Loucy (cell line): ENCODE measurements at regions not wholly inside any gene's neighbourhood (a gene's known extent, or its start where the extent isn't known, plus 50 kb on each side); places are given as distances from the start of the nearest gene placed in this dataset.

Experiments
- H2AFZ ChIP-seq: fragments of 200-600 bp; sonication (generic); 2 replicates; pipeline ENCODE4 v1.6.0; 2016; ENCODE audit warnings: antibody characterized with exemption, mild to moderate bottlenecking, low read length, moderate library complexity
- H3F3A ChIP-seq: fragments of 200-600 bp; 2 replicates; pipeline ENCODE4 v1.6.0; 2016; ENCODE audit warnings: antibody characterized with exemption, low read depth, mild to moderate bottlenecking
- H3K27me3 ChIP-seq: fragments of 200-600 bp; sonication (generic); 2 replicates; pipeline ENCODE4 v1.6.1; 2014; ENCODE audit warnings: low read length, mild to moderate bottlenecking; ENCODE audit not compliant: insufficient read depth, poor library complexity, severe bottlenecking
- H3K36me3 ChIP-seq: fragments of 200-600 bp; sonication (generic); 2 replicates; pipeline ENCODE4 v1.6.1; 2016; ENCODE audit warnings: low read length; ENCODE audit not compliant: insufficient read depth
- H3K4me1 ChIP-seq: fragments of 200-600 bp; sonication (generic); 2 replicates; pipeline ENCODE4 v1.5.1; 2014; ENCODE audit warnings: low read length, mild to moderate bottlenecking; ENCODE audit not compliant: insufficient read depth, poor library complexity, severe bottlenecking
- H3K4me2 ChIP-seq: fragments of 200-600 bp; sonication (generic); 2 replicates; pipeline ENCODE4 v1.6.0; 2014; ENCODE audit warnings: antibody characterized with exemption, low read length, low read depth, mild to moderate bottlenecking; ENCODE audit not compliant: poor library complexity, severe bottlenecking
- H3K4me3 ChIP-seq: fragments of 200-600 bp; sonication (generic); 2 replicates; pipeline ENCODE4 v1.5.1; 2014; ENCODE audit warnings: low read length, mild to moderate bottlenecking, mixed read lengths; ENCODE audit not compliant: poor library complexity, severe bottlenecking
- H3K79me2 ChIP-seq: fragments of 200-600 bp; sonication (generic); 2 replicates; pipeline ENCODE4 v1.6.1; 2014; ENCODE audit warnings: low read length; ENCODE audit not compliant: insufficient read depth
- H3K9ac ChIP-seq: fragments of 200-600 bp; sonication (generic); 2 replicates; pipeline ENCODE4 v1.6.0; 2014; ENCODE audit warnings: mild to moderate bottlenecking, low read depth, low read length, moderate library complexity; ENCODE audit not compliant: poor library complexity, severe bottlenecking
- H3K9me2 ChIP-seq: fragments of 200-600 bp; sonication (generic); replicated peaks from 2 replicates; pipeline ENCODE4 v1.6.1; 2016; ENCODE audit warnings: low read depth, low read length, mixed read lengths
- H3K9me3 ChIP-seq: fragments of 200-600 bp; sonication (generic); 2 replicates; pipeline ENCODE4 v1.6.1; 2014; ENCODE audit warnings: mild to moderate bottlenecking, antibody characterized with exemption, low read length, low read depth; ENCODE audit not compliant: insufficient read depth
- H4K20me1 ChIP-seq: fragments of 200-600 bp; sonication (generic); 2 replicates; pipeline ENCODE4 v1.6.0; 2014; ENCODE audit warnings: antibody characterized with exemption, low read length, mild to moderate bottlenecking; ENCODE audit not compliant: insufficient read depth, poor library complexity, severe bottlenecking
- EZH2phosphoT487 ChIP-seq: fragments of 200-600 bp; IDR thresholded peaks from 2 replicates; pipeline ENCODE4 v1.6.1; 2018; ENCODE audit warnings: antibody characterized with exemption, mild to moderate bottlenecking, moderate library complexity, borderline replicate concordance
- TF ChIP-seq, protein P1 (sequence below): fragments of 200-600 bp; sonication (generic); conservative IDR thresholded peaks from 2 replicates; pipeline ENCODE4 v1.5.1; 2014; ENCODE audit warnings: mild to moderate bottlenecking, antibody characterized with exemption, low read length

DNA sequence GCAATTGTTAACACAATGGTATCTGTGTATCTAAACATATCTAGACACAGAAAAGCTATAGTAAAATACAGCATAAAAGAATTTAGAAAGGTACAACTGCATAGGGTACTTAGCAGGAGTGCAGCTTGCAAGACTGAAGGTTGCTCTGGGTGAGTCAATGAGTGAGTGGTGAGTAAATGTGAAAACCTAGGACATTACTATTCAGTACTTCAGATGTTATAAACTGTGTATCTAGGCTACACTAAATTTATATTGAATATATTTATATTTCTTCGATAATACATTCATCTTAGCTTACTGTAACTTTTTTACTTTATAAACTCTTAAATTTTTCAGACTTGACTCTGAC, 409.0 kb upstream of the DCN start:
- H3K4me2 ChIP-seq: no peak overlapping the region
- H3K4me1 ChIP-seq: no peaks in the 10 kb centered on the region
- no peak for TF ChIP-seq EZH2phosphoT487
- TF ChIP-seq, protein P1, sequence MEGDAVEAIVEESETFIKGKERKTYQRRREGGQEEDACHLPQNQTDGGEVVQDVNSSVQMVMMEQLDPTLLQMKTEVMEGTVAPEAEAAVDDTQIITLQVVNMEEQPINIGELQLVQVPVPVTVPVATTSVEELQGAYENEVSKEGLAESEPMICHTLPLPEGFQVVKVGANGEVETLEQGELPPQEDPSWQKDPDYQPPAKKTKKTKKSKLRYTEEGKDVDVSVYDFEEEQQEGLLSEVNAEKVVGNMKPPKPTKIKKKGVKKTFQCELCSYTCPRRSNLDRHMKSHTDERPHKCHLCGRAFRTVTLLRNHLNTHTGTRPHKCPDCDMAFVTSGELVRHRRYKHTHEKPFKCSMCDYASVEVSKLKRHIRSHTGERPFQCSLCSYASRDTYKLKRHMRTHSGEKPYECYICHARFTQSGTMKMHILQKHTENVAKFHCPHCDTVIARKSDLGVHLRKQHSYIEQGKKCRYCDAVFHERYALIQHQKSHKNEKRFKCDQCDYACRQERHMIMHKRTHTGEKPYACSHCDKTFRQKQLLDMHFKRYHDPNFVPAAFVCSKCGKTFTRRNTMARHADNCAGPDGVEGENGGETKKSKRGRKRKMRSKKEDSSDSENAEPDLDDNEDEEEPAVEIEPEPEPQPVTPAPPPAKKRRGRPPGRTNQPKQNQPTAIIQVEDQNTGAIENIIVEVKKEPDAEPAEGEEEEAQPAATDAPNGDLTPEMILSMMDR: no peak
- no peak overlapping the region for H3K4me3 ChIP-seq
- no peaks in the 10 kb centered on the region for H3F3A ChIP-seq
- H3K9me3 ChIP-seq: no peaks in the 10 kb centered on the region
- no peaks in the 10 kb centered on the region for H3K79me2 ChIP-seq
- H3K9ac ChIP-seq: no peak overlapping the region
- H4K20me1 ChIP-seq: no peaks in the 10 kb centered on the region
- H3K36me3 ChIP-seq: no peaks in the 10 kb centered on the region
- no peaks in the 10 kb centered on the region for H3K27me3 ChIP-seq
- no peak overlapping the region for H2AFZ ChIP-seq
- no peaks in the 10 kb centered on the region for H3K9me2 ChIP-seq

DNA sequence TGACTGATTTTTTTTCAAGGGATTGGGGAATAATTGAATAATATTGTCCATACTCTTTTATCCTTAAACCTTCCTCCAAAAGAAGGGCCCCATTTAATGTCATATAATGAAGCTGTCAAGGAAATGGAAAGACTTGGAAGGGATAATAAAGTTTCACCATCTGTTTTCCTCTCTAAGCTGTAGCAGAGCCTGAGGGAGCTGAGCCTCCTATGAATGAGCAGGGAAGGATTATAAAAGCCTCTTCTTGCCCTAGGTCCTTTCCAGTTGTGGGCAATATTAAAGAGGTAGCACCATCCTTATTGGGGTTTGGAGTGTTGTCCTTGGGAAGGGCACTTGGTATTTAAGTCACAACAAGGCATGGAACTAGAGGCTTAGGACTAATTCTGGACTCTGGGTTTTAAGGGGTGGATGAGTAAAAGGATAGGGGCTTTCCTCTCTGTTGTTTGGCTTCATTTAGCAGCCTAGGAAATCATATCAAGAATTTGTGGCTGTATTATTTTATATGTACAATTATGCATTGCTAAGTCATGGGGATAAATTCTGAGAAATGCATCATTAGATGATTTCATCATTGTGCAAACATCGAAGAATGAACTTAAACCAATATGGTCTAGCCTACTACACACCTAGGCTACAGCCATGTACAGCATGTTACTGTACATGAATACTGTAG, 408.5 kb upstream of the DCN start:
- no peaks in the 10 kb centered on the region for H3K27me3 ChIP-seq
- no peaks in the 10 kb centered on the region for H3K36me3 ChIP-seq
- no peaks in the 10 kb centered on the region for H3F3A ChIP-seq
- H3K79me2 ChIP-seq: no peaks in the 10 kb centered on the region
- no peak overlapping the region for H3K9ac ChIP-seq
- no peaks in the 10 kb centered on the region for H3K9me2 ChIP-seq
- H3K9me3 ChIP-seq: no peaks in the 10 kb centered on the region
- no peaks in the 10 kb centered on the region for H4K20me1 ChIP-seq
- no peak overlapping the region for H2AFZ ChIP-seq
- no peak overlapping the region for H3K4me3 ChIP-seq
- H3K4me1 ChIP-seq: no peaks in the 10 kb centered on the region
- H3K4me2 ChIP-seq: no peak overlapping the region
- TF ChIP-seq EZH2phosphoT487: no peak
- TF ChIP-seq, protein P1: no peak

DNA sequence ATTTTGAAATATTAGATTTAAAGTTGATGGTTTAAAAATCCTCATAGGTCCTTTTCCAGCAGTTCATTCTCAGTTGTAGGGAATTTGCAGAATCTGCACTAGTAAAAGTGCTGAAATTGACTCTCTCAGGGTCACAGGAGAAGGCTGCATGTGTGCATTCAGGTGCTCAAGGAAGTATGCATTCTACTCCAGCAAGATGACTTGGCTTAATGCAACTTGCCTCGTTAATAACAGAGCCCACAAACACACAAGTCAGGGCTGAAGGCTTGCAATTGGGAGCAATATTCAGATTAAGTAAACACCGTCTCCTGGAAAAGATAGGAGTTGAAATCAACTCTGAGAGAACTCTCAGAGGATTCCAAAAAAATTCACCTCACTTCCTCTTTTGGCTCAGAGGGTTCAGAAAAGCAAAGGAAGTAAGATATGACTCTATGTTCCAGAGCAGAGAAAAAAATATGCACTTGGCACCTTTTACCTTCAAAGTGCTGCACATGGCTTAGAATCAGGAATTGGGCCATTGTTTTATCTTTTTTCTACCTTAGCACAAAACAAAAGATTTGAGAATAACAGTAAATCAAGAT, 406.3 kb upstream of the DCN start:
- TF ChIP-seq, protein P1: no peak
- TF ChIP-seq EZH2phosphoT487: no peak
- H3K27me3 ChIP-seq: no peaks in the 10 kb centered on the region
- no peaks in the 10 kb centered on the region for H3K79me2 ChIP-seq
- no peak overlapping the region for H3K9ac ChIP-seq
- H3K9me3 ChIP-seq: no peaks in the 10 kb centered on the region
- no peaks in the 10 kb centered on the region for H3K4me1 ChIP-seq
- no peaks in the 10 kb centered on the region for H4K20me1 ChIP-seq
- H3K36me3 ChIP-seq: no peaks in the 10 kb centered on the region
- H3K9me2 ChIP-seq: no peaks in the 10 kb centered on the region
- H3K4me2 ChIP-seq: no peak overlapping the region
- H3F3A ChIP-seq: no peaks in the 10 kb centered on the region
- no peak overlapping the region for H2AFZ ChIP-seq
- no peak overlapping the region for H3K4me3 ChIP-seq
